IMR-90 (cell line): ENCODE measurements at regions not wholly inside any gene's neighbourhood (a gene's known extent, or its start where the extent isn't known, plus 50 kb on each side); places are given as distances from the start of the nearest gene placed in this dataset.

Source experiments
- ATAC-seq: fragments of 200-7000 bp; cut with Tn5 transposase; 2 replicates; pipeline ENCODE4 v1.9.1; 2020; ENCODE audit warnings: low read depth, mild to moderate bottlenecking, moderate library complexity
- BruUV-seq: library from RNA; stranded (reverse); fragments of 400-500 nt; replicated peaks from 2 replicates; lab custom pipeline; 2021; lab: Mats Ljungman, UMichigan
- CTCF ChIA-PET: fragments of 300-600 bp; formaldehyde crosslinking; extraction: SDS; loops from one replicate; lab custom pipeline; 2021; ENCODE audit warnings: antibody characterized with exemption; lab: Yijun Ruan, JAX
- POLR2A ChIA-PET: fragments of 300-600 bp; sonication (Branson Sonifier 250); formaldehyde crosslinking; loops from one replicate; lab custom pipeline; 2022; ENCODE audit warnings: antibody characterized with exemption; ENCODE audit not compliant: unreplicated experiment; lab: Charles Lee
- DNase-seq: peaks from one replicate; pipeline ENCODE4 v3.0.0; 2013
- H2AFZ ChIP-seq: replicated peaks from 2 replicates; pipeline ENCODE3; 2013; ENCODE audit warnings: low read length, mild to moderate bottlenecking; ENCODE audit not compliant: poor library complexity
- H2AK5ac ChIP-seq: 2 replicates; pipeline ENCODE4 v1.6.1; 2013; ENCODE audit warnings: low read depth, low read length, inconsistent platforms
- H2AK9ac ChIP-seq: replicated peaks from 2 replicates; pipeline ENCODE3; 2013; ENCODE audit warnings: mild to moderate bottlenecking, low read depth, low read length, moderate library complexity; ENCODE audit not compliant: poor library complexity
- H2BK120ac ChIP-seq: 2 replicates; pipeline ENCODE4 v1.6.1; 2013; ENCODE audit warnings: low read depth, low read length, inconsistent platforms
- H2BK15ac ChIP-seq: 3 replicates; pipeline ENCODE4 v1.6.1; 2013; ENCODE audit warnings: low read depth, low read length, inconsistent platforms
- H2BK20ac ChIP-seq: 2 replicates; pipeline ENCODE4 v1.6.1; 2013; ENCODE audit warnings: low read depth, mild to moderate bottlenecking, inconsistent platforms, low read length, moderate library complexity
- H2BK5ac ChIP-seq: 2 replicates; pipeline ENCODE4 v1.6.1; 2013; ENCODE audit warnings: mild to moderate bottlenecking, low read depth, low read length, inconsistent platforms; ENCODE audit not compliant: poor library complexity, severe bottlenecking
- H3K14ac ChIP-seq: replicated peaks from 2 replicates; pipeline ENCODE4 v1.6.1; 2013; ENCODE audit warnings: low read depth, low read length, inconsistent platforms
- H3K18ac ChIP-seq: 2 replicates; pipeline ENCODE4 v1.6.1; 2013; ENCODE audit warnings: low read depth, low read length, control low read depth
- H3K23ac ChIP-seq: 2 replicates; pipeline ENCODE4 v1.6.1; 2013; ENCODE audit warnings: low read depth, low read length, inconsistent platforms
- H3K27ac ChIP-seq: 2 replicates; pipeline ENCODE4 v1.5.1; 2013; ENCODE audit warnings: mild to moderate bottlenecking, control low read depth, low read length; ENCODE audit not compliant: insufficient read depth
- H3K27me3 ChIP-seq: 2 replicates; pipeline ENCODE4 v1.6.1; 2013; ENCODE audit warnings: low read length; ENCODE audit not compliant: control insufficient read depth, insufficient read depth
- H3K36me3 ChIP-seq: 2 replicates; pipeline ENCODE4 v1.6.1; 2013; ENCODE audit warnings: low read length, mixed read lengths; ENCODE audit not compliant: control insufficient read depth, insufficient read depth
- H3K4ac ChIP-seq: 2 replicates; pipeline ENCODE4 v1.6.1; 2013; ENCODE audit warnings: low read depth, low read length, inconsistent platforms
- H3K4me1 ChIP-seq: 2 replicates; pipeline ENCODE4 v1.6.1; 2013; ENCODE audit warnings: low read length, mixed read lengths; ENCODE audit not compliant: control insufficient read depth, insufficient read depth
- H3K4me2 ChIP-seq: 2 replicates; pipeline ENCODE4 v1.6.1; 2013; ENCODE audit warnings: low read depth, mild to moderate bottlenecking, control low read depth, low read length, moderate library complexity
- H3K4me3 ChIP-seq: 2 replicates; pipeline ENCODE4 v1.5.1; 2013; ENCODE audit warnings: low read depth, mild to moderate bottlenecking, control low read depth, low read length, moderate library complexity; ENCODE audit not compliant: insufficient read depth
- H3K56ac ChIP-seq: 2 replicates; pipeline ENCODE4 v1.6.1; 2013; ENCODE audit warnings: low read length, inconsistent platforms; ENCODE audit not compliant: insufficient read depth; ENCODE audit errors: extremely low read depth
- H3K79me1 ChIP-seq, 2 experiments: 2 replicates each; pipeline ENCODE4 v1.6.1; 2013; ENCODE audit warnings: low read length in 2 of 2, inconsistent platforms in 1 of 2, low read depth in 1 of 2
- H3K9ac ChIP-seq: 2 replicates; pipeline ENCODE4 v1.6.1; 2013; ENCODE audit warnings: low read depth, low read length, control low read depth
- H3K9me1 ChIP-seq: 2 replicates; pipeline ENCODE4 v1.6.1; 2013; ENCODE audit warnings: low read length, inconsistent platforms; ENCODE audit not compliant: insufficient read depth
- H3K9me3 ChIP-seq: 2 replicates; pipeline ENCODE4 v1.6.1; 2013; ENCODE audit warnings: low read length; ENCODE audit not compliant: control insufficient read depth, insufficient read depth
- H4K20me1 ChIP-seq: 2 replicates; pipeline ENCODE4 v1.6.1; 2013; ENCODE audit warnings: low read length, inconsistent platforms; ENCODE audit not compliant: insufficient read depth
- H4K5ac ChIP-seq: 2 replicates; pipeline ENCODE4 v1.6.1; 2013; ENCODE audit warnings: mild to moderate bottlenecking, low read depth, low read length, control low read depth
- H4K8ac ChIP-seq, 2 experiments: 2 replicates each; pipeline ENCODE4 v1.6.1; 2013; ENCODE audit warnings: low read depth in 2 of 2, low read length in 2 of 2, control low read depth in 1 of 2, inconsistent platforms in 1 of 2
- H4K91ac ChIP-seq: 2 replicates; pipeline ENCODE4 v1.6.1; 2013; ENCODE audit warnings: low read depth, low read length, inconsistent platforms; ENCODE audit not compliant: insufficient read depth
- BHLHE40 ChIP-seq: fragments of 150-350 bp; IDR thresholded peaks from 2 replicates; pipeline ENCODE4 v1.6.1; 2016; ENCODE audit warnings: mild to moderate bottlenecking, low read depth, low read length
- CEBPB ChIP-seq: IDR thresholded peaks from 2 replicates; pipeline ENCODE4 v1.6.1; 2012; ENCODE audit warnings: low read depth, low read length, improper control_type of control experiment
- CHD1 ChIP-seq: IDR thresholded peaks from 2 replicates; pipeline ENCODE4 v1.6.1; 2012; ENCODE audit warnings: low read depth, low read length, improper control_type of control experiment
- CTCF ChIP-seq: conservative IDR thresholded peaks from 2 replicates; pipeline ENCODE4 v1.5.1; 2012; ENCODE audit warnings: mild to moderate bottlenecking, low read depth, low read length, improper control_type of control experiment
- ELK1 ChIP-seq: fragments of 150-350 bp; IDR thresholded peaks from 2 replicates; pipeline ENCODE4 v1.6.1; 2016; ENCODE audit warnings: low read depth, mild to moderate bottlenecking, low read length, moderate library complexity, borderline replicate concordance
- FOS ChIP-seq: fragments of 150-350 bp; IDR thresholded peaks from 2 replicates; pipeline ENCODE4 v1.6.1; 2016; ENCODE audit warnings: low read depth, low read length
- MAFK ChIP-seq: IDR thresholded peaks from 2 replicates; pipeline ENCODE4 v1.6.1; 2012; ENCODE audit warnings: low read depth, low read length, improper control_type of control experiment
- MAZ ChIP-seq: IDR thresholded peaks from 2 replicates; pipeline ENCODE4 v1.6.1; 2012; ENCODE audit warnings: low read depth, mild to moderate bottlenecking, low read length, improper control_type of control experiment, moderate library complexity, borderline replicate concordance
- MXI1 ChIP-seq: IDR thresholded peaks from 2 replicates; pipeline ENCODE4 v1.6.1; 2012; ENCODE audit warnings: low read depth, mild to moderate bottlenecking, low read length, moderate library complexity, borderline replicate concordance
- NFE2L2 ChIP-seq: fragments of 150-350 bp; IDR thresholded peaks from 2 replicates; pipeline ENCODE4 v1.6.1; 2016; ENCODE audit warnings: low read depth, mild to moderate bottlenecking, low read length
- POLR2A ChIP-seq: IDR thresholded peaks from 2 replicates; pipeline ENCODE4 v1.6.1; 2012; ENCODE audit warnings: mild to moderate bottlenecking, low read depth, low read length
- RAD21 ChIP-seq: IDR thresholded peaks from 2 replicates; pipeline ENCODE4 v1.6.1; 2012; ENCODE audit warnings: low read length, improper control_type of control experiment
- RCOR1 ChIP-seq: IDR thresholded peaks from 2 replicates; pipeline ENCODE4 v1.6.1; 2012; ENCODE audit warnings: mild to moderate bottlenecking, low read length, improper control_type of control experiment; ENCODE audit not compliant: insufficient replicate concordance
- RFX5 ChIP-seq: IDR thresholded peaks from 2 replicates; pipeline ENCODE4 v1.8.0; 2012; ENCODE audit warnings: low read depth, mild to moderate bottlenecking, low read length, moderate library complexity
- SMC3 ChIP-seq: fragments of 150-350 bp; IDR thresholded peaks from 2 replicates; pipeline ENCODE4 v1.6.1; 2016; ENCODE audit warnings: low read depth, mild to moderate bottlenecking, antibody characterized with exemption, low read length, moderate library complexity
- USF2 ChIP-seq: fragments of 150-350 bp; IDR thresholded peaks from 2 replicates; pipeline ENCODE4 v1.6.1; 2017; ENCODE audit warnings: mild to moderate bottlenecking, antibody characterized with exemption, low read length, low read depth
- WGBS, 2 experiments: methylation state at CpG; one replicate each; pipeline versions ENCODE4 v1.1.5 to v1.1.7; 2013; ENCODE audit warnings: missing lambda C conversion rate in 2 of 2; ENCODE audit not compliant: insufficient read length in 1 of 2; ENCODE audit errors: extremely low coverage in 2 of 2; 5-methylcytosine and 5-hydroxymethylcytosine counted together
- dilution Hi-C: fragments of 300-500 bp; cut with HindIII; formaldehyde crosslinking; loops from one replicate; pipeline ENCODE4 v1.14.3; 2018; ENCODE audit warnings: low sequenced_read_pairs; ENCODE audit not compliant: unreplicated experiment
- in situ Hi-C: fragments of 300-500 bp; cut with MboI; formaldehyde crosslinking; loops from 3 replicates; pipeline ENCODE4 v1.14.3; 2019; ENCODE audit warnings: low sequenced_read_pairs, inconsistent platforms, mixed read lengths
- intact Hi-C: fragments of 100-400 bp; cut with micrococcal nuclease; formaldehyde crosslinking; loops from 2 replicates; pipeline ENCODE4 v1.10.0; 2022

GRCh38 chr1:5318143-5318816 is 663.9 kb downstream of the AJAP1 start:
- ChIA-PET CTCF (no interaction called here), POLR2A (no interaction called here)
- Histone ChIP-seq H3K4me1 (no peaks in the 10 kb centered on the region), H3K79me1 (no peaks in the 10 kb centered on the region), H3K9me3 (peaks cover 21% of the 10 kb centered on the region), H3K56ac (no peak overlapping the region), H3K36me3 (no peaks in the 10 kb centered on the region), H3K9ac (no peak overlapping the region), H3K4me2 (no peak overlapping the region), H3K4me3 (no peak overlapping the region), H4K5ac (no peak overlapping the region), H2AK9ac (no peak overlapping the region), H3K27ac (no peak overlapping the region), H4K8ac (no peak overlapping the region), H2AFZ (no peak overlapping the region), H3K18ac (no peak overlapping the region), H2AK5ac (no peak overlapping the region), H3K23ac (no peak overlapping the region), H4K20me1 (no peaks in the 10 kb centered on the region), H2BK5ac (no peak overlapping the region), H3K27me3 (no peaks in the 10 kb centered on the region), H2BK20ac (no peak overlapping the region), H2BK15ac (no peak overlapping the region), H3K14ac (no peak overlapping the region), H4K91ac (no peak overlapping the region), H3K4ac (no peak overlapping the region), H3K9me1 (no peaks in the 10 kb centered on the region), H2BK120ac (no peak overlapping the region)
- intact Hi-C loops (no loop called here), in situ Hi-C loops (no loop called here), dilution Hi-C loops (no loop called here)
- TF ChIP-seq BHLHE40 (no peak), RCOR1 (no peak), NFE2L2 (no peak), MXI1 (no peak), CEBPB (no peak), CHD1 (no peak), MAFK (no peak), USF2 (no peak), POLR2A (no peak), MAZ (no peak), CTCF (no peak), ELK1 (no peak), RAD21 (no peak), FOS (no peak), SMC3 (no peak), RFX5 (no peak)
- DNase-seq (no peak), ATAC-seq (no peak)
- WGBS, 2 experiments: 50% methylated on average over 3 of the region's 15 CpGs; no CpG with 5 or more reads in 1 of the 2 experiments
- no TSS peak for BruUV-seq
